Activated B cell treated with CpG ODN at 0.5 μM for 24 hours (primary cell): ENCODE measurements at regions not wholly inside any gene's neighbourhood (a gene's known extent, or its start where the extent isn't known, plus 50 kb on each side); places are given as distances from the start of the nearest gene placed in this dataset.

Experiments
- ATAC-seq: fragments of 200-7000 bp; cut with Tn5 transposase; one replicate; pipeline ENCODE4 v1.10.0; 2021; ENCODE audit warnings: low read depth, mild to moderate bottlenecking, moderate library complexity
- CTCF ChIA-PET: fragments of 350-600 bp; sonication (Branson Sonifier 250); formaldehyde crosslinking; loops from one replicate; lab custom pipeline; 2021; ENCODE audit warnings: antibody characterized with exemption; lab: Charles Lee
- POLR2A ChIA-PET: fragments of 350-600 bp; sonication (Branson Sonifier 250); formaldehyde crosslinking; loops from one replicate; lab custom pipeline; 2021; ENCODE audit warnings: antibody characterized with exemption; lab: Charles Lee
- DNase-seq: peaks from one replicate; pipeline ENCODE4 v3.0.0; 2022
- H3K27ac Mint-ChIP-seq: one replicate; pipeline ENCODE4 v1.8.0; 2020; ENCODE audit warnings: mixed read lengths
- H3K27me3 Mint-ChIP-seq: one replicate; pipeline ENCODE4 v1.8.0; 2021; ENCODE audit warnings: mixed read lengths
- H3K36me3 Mint-ChIP-seq: one replicate; pipeline ENCODE4 v1.8.0; 2021; ENCODE audit warnings: low read depth, mixed read lengths
- H3K4me1 Mint-ChIP-seq: one replicate; pipeline ENCODE4 v1.8.0; 2021; ENCODE audit warnings: mixed read lengths
- H3K4me3 Mint-ChIP-seq: one replicate; pipeline ENCODE4 v1.8.0; 2020; ENCODE audit warnings: mild to moderate bottlenecking, mixed read lengths
- H3K9me3 Mint-ChIP-seq: one replicate; pipeline ENCODE4 v1.8.0; 2020; ENCODE audit warnings: mixed read lengths
- intact Hi-C: fragments of 100-400 bp; cut with micrococcal nuclease; formaldehyde crosslinking; loops from one replicate; pipeline ENCODE4 v1.15.1; 2024
- TF ChIP-seq, protein P1 (sequence below): fragments of 200-600 bp; IDR thresholded peaks from one replicate; pipeline ENCODE4 v1.8.0; 2022; ENCODE audit warnings: antibody characterized with exemption, mild to moderate bottlenecking

DNA sequence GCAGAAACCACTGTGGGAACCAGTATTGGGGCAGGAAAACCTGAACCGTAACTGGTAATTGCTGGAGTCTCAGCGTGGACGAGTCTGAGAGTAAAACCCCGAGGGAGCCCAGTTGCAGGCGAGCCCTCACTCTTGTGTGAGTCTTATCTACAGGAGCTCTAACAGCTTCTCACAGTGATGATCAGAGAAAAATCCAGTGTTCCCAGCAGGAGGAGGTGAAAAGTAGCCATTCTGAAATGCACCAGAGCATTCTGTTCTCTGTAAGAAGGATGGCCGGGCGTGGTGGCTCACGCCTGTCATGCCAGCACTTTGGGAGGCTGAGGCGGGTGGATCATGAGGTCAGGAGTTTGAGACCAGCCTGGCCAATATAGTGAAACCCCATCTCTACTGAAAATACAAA is 161.2 kb downstream of the COPRS start:
- no peak for DNase-seq
- Mint-ChIP-seq H3K27me3 (peaks cover 5% of the 10 kb centered on the region), H3K27ac (no peak overlapping the region), H3K4me3 (no peak overlapping the region), H3K4me1 (no peaks in the 10 kb centered on the region), H3K36me3 (no peaks in the 10 kb centered on the region), H3K9me3 (no peaks in the 10 kb centered on the region)
- intact Hi-C loops: no loop called here
- CTCF ChIA-PET: no interaction called here
- TF ChIP-seq, protein P1, sequence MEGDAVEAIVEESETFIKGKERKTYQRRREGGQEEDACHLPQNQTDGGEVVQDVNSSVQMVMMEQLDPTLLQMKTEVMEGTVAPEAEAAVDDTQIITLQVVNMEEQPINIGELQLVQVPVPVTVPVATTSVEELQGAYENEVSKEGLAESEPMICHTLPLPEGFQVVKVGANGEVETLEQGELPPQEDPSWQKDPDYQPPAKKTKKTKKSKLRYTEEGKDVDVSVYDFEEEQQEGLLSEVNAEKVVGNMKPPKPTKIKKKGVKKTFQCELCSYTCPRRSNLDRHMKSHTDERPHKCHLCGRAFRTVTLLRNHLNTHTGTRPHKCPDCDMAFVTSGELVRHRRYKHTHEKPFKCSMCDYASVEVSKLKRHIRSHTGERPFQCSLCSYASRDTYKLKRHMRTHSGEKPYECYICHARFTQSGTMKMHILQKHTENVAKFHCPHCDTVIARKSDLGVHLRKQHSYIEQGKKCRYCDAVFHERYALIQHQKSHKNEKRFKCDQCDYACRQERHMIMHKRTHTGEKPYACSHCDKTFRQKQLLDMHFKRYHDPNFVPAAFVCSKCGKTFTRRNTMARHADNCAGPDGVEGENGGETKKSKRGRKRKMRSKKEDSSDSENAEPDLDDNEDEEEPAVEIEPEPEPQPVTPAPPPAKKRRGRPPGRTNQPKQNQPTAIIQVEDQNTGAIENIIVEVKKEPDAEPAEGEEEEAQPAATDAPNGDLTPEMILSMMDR: no peak
- POLR2A ChIA-PET: no interaction called here
- ATAC-seq: no peak

GRCh38 chr17:31696703-31697325 is 162.2 kb downstream of the COPRS start:
- no peaks in the 10 kb centered on the region for H3K9me3 Mint-ChIP-seq
- H3K27me3 Mint-ChIP-seq: peaks cover 3% of the 10 kb centered on the region
- TF ChIP-seq, protein P1: no peak
- POLR2A ChIA-PET: interaction anchor here (0.6 kb wide), 1 partner anchor 140 kb away, joined by 4 read pairs; no protein-coding TSS in a partner anchor
- H3K4me3 Mint-ChIP-seq: no peak overlapping the region
- CTCF ChIA-PET: no interaction called here
- intact Hi-C loops: no loop called here
- no peaks in the 10 kb centered on the region for H3K36me3 Mint-ChIP-seq
- H3K27ac Mint-ChIP-seq: no peak overlapping the region
- ATAC-seq (no peak), DNase-seq (no peak)
- no peaks in the 10 kb centered on the region for H3K4me1 Mint-ChIP-seq

GRCh38 chr17:31696184-31696602 is 162.9 kb downstream of the COPRS start:
- DNase-seq: no peak
- ATAC-seq: no peak
- Mint-ChIP-seq H3K27ac (no peak overlapping the region), H3K4me3 (no peak overlapping the region), H3K4me1 (no peaks in the 10 kb centered on the region), H3K9me3 (no peaks in the 10 kb centered on the region), H3K27me3 (peaks cover 3% of the 10 kb centered on the region), H3K36me3 (no peaks in the 10 kb centered on the region)
- POLR2A ChIA-PET: interaction anchor here (0.6 kb wide), 1 partner anchor 140 kb away, joined by 4 read pairs; no protein-coding TSS in a partner anchor
- CTCF ChIA-PET: no interaction called here
- intact Hi-C loops: no loop called here
- TF ChIP-seq, protein P1: no peak

DNA sequence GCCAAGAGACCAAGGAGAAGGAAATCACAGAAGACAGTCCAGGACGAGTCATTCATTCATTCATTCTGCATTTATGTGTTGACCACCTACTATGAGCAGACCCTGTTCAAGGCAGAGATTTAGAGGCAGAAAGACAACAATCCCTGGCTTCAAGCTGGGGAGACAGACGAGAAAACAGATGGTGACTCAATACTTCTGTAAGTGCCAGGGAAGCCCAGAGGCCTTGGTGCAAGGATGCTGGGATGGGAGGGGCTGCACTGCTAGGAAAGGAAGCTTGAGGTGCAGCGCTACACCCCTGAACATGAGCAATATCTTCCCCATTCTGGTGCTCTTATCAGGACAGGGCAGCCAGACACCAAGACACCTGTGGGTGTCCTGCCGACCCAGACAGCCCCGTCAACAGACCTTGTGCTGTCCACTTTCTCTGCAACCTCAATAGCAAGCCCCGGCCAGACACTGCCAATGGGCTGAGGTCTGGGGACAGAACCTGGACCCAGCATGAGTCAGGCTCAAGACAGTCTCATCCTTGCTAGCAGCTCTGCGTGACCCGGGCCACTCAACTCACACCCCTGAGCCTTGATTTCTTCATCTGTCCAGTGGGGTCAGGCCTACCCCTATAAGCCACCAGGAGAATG is 163.5 kb downstream of the COPRS start:
- ChIA-PET POLR2A (no interaction called here), CTCF (no interaction called here)
- no peaks in the 10 kb centered on the region for H3K36me3 Mint-ChIP-seq
- ATAC-seq (no peak), DNase-seq (no peak)
- peaks cover 3% of the 10 kb centered on the region for H3K27me3 Mint-ChIP-seq
- H3K4me1 Mint-ChIP-seq: no peaks in the 10 kb centered on the region
- H3K9me3 Mint-ChIP-seq: no peaks in the 10 kb centered on the region
- TF ChIP-seq, protein P1: no peak
- H3K27ac Mint-ChIP-seq: no peak overlapping the region
- no peak overlapping the region for H3K4me3 Mint-ChIP-seq
- intact Hi-C loops: no loop called here

DNA sequence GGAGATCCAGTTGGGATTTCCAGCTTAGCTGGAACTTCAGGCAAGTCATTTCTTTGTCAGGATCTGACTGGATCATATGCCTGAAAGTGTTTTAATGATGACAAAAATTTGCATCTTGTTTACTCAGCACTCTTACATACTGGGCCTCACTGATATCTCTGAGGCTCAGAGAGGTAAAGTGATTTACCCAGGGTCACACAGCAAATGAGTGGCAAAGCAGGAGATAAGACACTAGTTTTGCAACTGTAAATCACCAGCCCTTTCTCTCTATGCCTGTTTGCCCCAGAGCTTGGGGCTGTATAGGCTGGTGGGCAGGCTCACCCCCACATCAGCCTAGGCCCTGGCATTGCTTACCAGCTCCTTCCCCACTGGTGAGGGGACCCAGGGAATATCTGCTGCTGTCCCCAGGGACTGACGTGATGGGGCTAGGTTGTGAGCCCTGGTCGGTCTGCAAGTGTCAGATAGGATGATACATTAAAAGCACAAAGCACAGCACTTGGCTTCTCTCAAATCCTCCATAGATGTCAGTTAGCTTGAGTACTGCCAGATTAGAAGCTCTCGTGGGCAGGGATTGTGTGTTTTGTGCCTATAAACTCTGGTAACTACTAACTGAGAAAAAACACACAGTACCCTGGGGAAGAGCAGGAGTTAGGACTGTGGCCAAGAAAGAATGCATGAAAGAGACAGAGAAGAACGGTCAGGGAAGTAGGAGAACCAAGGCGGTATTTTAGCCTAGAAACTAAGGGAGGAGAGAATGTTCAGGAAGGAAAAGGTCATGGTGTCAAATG is 165.4 kb downstream of the COPRS start:
- Mint-ChIP-seq H3K27me3 (peaks cover 3% of the 10 kb centered on the region), H3K36me3 (no peaks in the 10 kb centered on the region), H3K9me3 (no peaks in the 10 kb centered on the region), H3K4me1 (no peaks in the 10 kb centered on the region), H3K27ac (no peak overlapping the region), H3K4me3 (no peak overlapping the region)
- ChIA-PET CTCF (no interaction called here), POLR2A (interaction anchor here (0.7 kb wide), 1 partner anchor 1351 kb away, joined by 3 read pairs; no protein-coding TSS in a partner anchor)
- TF ChIP-seq, protein P1: no peak
- intact Hi-C loops: no loop called here
- DNase-seq (no peak), ATAC-seq (no peak)
